NCI-H1436 (cell line): ENCODE measurements at regions not wholly inside any gene's neighbourhood (a gene's known extent, or its start where the extent isn't known, plus 50 kb on each side); places are given as distances from the start of the nearest gene placed in this dataset.

ENCODE experiments used
- DNase-seq: peaks from one replicate; lab custom pipeline; 2025; lab: John Stamatoyannopoulos, UW

- DNase-seq = no peak
Observed at GRCh38 chr10:94193466-94193924, 169.2 kb downstream of the NOC3L start.

GRCh38 chr10:94194256-94194655, 168.5 kb downstream of the NOC3L start:
- DNase-seq = no peak

- DNase-seq = no peak
Observed at GRCh38 chr10:94197241-94197640, 165.5 kb downstream of the NOC3L start.

GRCh38 chr10:94198324-94198723, 164.4 kb downstream of the NOC3L start:
- DNase-seq = no peak

- no peak for DNase-seq
Observed at GRCh38 chr10:94199565-94199964, 163.2 kb downstream of the NOC3L start.

GRCh38 chr10:94200146-94200837, 162.4 kb downstream of the NOC3L start:
- DNase-seq = no peak

GRCh38 chr10:94205396-94205831, 157.3 kb downstream of the NOC3L start:
- DNase-seq = no peak

- no peak for DNase-seq
Observed at GRCh38 chr10:94206176-94206575, 156.6 kb downstream of the NOC3L start.

- no peak for DNase-seq
Observed at GRCh38 chr10:94208315-94208714, 154.4 kb downstream of the NOC3L start.

- no peak for DNase-seq
Observed at GRCh38 chr10:94210440-94211168, 152.1 kb downstream of the NOC3L start.

GRCh38 chr10:94211169-94211510, 151.6 kb downstream of the NOC3L start:
- no peak for DNase-seq

GRCh38 chr10:94213001-94213530, 149.7 kb downstream of the NOC3L start:
- DNase-seq = no peak

GRCh38 chr10:94213980-94214379, 148.8 kb downstream of the NOC3L start:
- no peak for DNase-seq

GRCh38 chr10:94214481-94214893, 148.3 kb downstream of the NOC3L start:
- DNase-seq = no peak

- DNase-seq = no peak
Observed at GRCh38 chr10:94216201-94216600, 146.5 kb downstream of the NOC3L start.

GRCh38 chr10:94217411-94217810, 145.3 kb downstream of the NOC3L start:
- DNase-seq = no peak

- no peak for DNase-seq
Observed at GRCh38 chr10:94218493-94219183, 144.1 kb downstream of the NOC3L start.

GRCh38 chr10:94219829-94220228, 142.9 kb downstream of the NOC3L start:
- DNase-seq = no peak

- no peak for DNase-seq
Observed at GRCh38 chr10:94220717-94221116, 142.0 kb downstream of the NOC3L start.

GRCh38 chr10:94223702-94224370, 138.9 kb downstream of the NOC3L start:
- DNase-seq = no peak

GRCh38 chr10:94224656-94225055, 138.1 kb downstream of the NOC3L start:
- DNase-seq = no peak

- DNase-seq = no peak
Observed at GRCh38 chr10:94225589-94225988, 137.2 kb downstream of the NOC3L start.
